Body of pancreas (tissue), 4 donors: ENCODE measurements at regions not wholly inside any gene's neighbourhood (a gene's known extent, or its start where the extent isn't known, plus 50 kb on each side); places are given as distances from the start of the nearest gene placed in this dataset.

Experiments
- POLR2A ChIP-seq, 3 donors: fragments of 450-650 bp; IDR thresholded peaks; one replicate each; pipeline ENCODE4 v1.6.1; 2016; ENCODE audit warnings: antibody characterized with exemption in 3 of 3, mild to moderate bottlenecking in 2 of 3
- TF ChIP-seq, protein P1 (sequence below), 7 experiments: fragments of 450-650 bp in 4 of 7; fragments of 200-600 bp in 3 of 7; sonication (generic) in 3 of 7; IDR thresholded peaks; one replicate each; pipeline ENCODE4 v1.5.1; 2016 to 2019; ENCODE audit warnings: antibody characterized with exemption in 7 of 7

- TF ChIP-seq, protein P1, sequence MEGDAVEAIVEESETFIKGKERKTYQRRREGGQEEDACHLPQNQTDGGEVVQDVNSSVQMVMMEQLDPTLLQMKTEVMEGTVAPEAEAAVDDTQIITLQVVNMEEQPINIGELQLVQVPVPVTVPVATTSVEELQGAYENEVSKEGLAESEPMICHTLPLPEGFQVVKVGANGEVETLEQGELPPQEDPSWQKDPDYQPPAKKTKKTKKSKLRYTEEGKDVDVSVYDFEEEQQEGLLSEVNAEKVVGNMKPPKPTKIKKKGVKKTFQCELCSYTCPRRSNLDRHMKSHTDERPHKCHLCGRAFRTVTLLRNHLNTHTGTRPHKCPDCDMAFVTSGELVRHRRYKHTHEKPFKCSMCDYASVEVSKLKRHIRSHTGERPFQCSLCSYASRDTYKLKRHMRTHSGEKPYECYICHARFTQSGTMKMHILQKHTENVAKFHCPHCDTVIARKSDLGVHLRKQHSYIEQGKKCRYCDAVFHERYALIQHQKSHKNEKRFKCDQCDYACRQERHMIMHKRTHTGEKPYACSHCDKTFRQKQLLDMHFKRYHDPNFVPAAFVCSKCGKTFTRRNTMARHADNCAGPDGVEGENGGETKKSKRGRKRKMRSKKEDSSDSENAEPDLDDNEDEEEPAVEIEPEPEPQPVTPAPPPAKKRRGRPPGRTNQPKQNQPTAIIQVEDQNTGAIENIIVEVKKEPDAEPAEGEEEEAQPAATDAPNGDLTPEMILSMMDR (IDR thresholded peaks at IDR 0.05): no peak
- no peak for TF ChIP-seq POLR2A (IDR thresholded peaks at IDR 0.05)
Observed at GRCh38 chr2:138235041-138235440, 266.5 kb upstream of the SPOPL start.
